Endothelial cell of umbilical vein (primary cell): ENCODE measurements at regions not wholly inside any gene's neighbourhood (a gene's known extent, or its start where the extent isn't known, plus 50 kb on each side); places are given as distances from the start of the nearest gene placed in this dataset.

Source experiments
- BruUV-seq: library from RNA; stranded (reverse); fragments of 400-500 nt; replicated peaks from 2 replicates; lab custom pipeline; 2021; lab: Mats Ljungman, UMichigan
- CTCF ChIA-PET: fragments of 300-600, 350-600 bp; sonication (Branson Sonifier 250); formaldehyde crosslinking; loops from one replicate; lab custom pipeline; 2021; ENCODE audit warnings: antibody characterized with exemption, inconsistent platforms; lab: Charles Lee
- POLR2A ChIA-PET: fragments of 300-600, 350-600 bp; sonication (Branson Sonifier 250); formaldehyde crosslinking; loops from one replicate; lab custom pipeline; 2021; ENCODE audit warnings: antibody characterized with exemption, inconsistent platforms; lab: Charles Lee
- DNase-seq: peaks from one replicate; pipeline ENCODE4 v3.0.0-alpha.2; 2011; ENCODE audit warnings: low read depth, low spot score
- FAIRE-seq: peaks from 2 replicates; lab custom pipeline; 2011; peaks lifted over from hg19 to GRCh38; lab: Jason Lieb, UNC
- H2AFZ ChIP-seq: 2 replicates; pipeline ENCODE4 v1.6.0; 2012; ENCODE audit warnings: low read depth, low read length, control low read depth, inconsistent platforms
- H3K27ac ChIP-seq: 2 replicates; pipeline ENCODE4 v1.5.1; 2011; ENCODE audit warnings: low read depth, mild to moderate bottlenecking, control low read depth, low read length, moderate library complexity; ENCODE audit not compliant: insufficient read depth
- H3K27me3 ChIP-seq, 2 experiments: 2 replicates each; pipeline versions ENCODE4 v1.6.0 to v1.6.1; 2011; ENCODE audit warnings: low read length in 2 of 2, mixed read lengths in 1 of 2; ENCODE audit not compliant: control insufficient read depth in 2 of 2, insufficient read depth in 2 of 2
- H3K36me3 ChIP-seq, 2 experiments: 2 replicates in 1 of 2; 3 replicates in 1 of 2; pipeline ENCODE4 v1.5.1; 2011; ENCODE audit warnings: low read length in 2 of 2, mild to moderate bottlenecking in 1 of 2, moderate library complexity in 1 of 2; ENCODE audit not compliant: control insufficient read depth in 2 of 2, insufficient read depth in 2 of 2; ENCODE audit errors: extremely low read depth in 1 of 2
- H3K4me1 ChIP-seq: 3 replicates; pipeline ENCODE4 v1.5.1; 2011; ENCODE audit warnings: mild to moderate bottlenecking, low read length; ENCODE audit not compliant: control insufficient read depth, insufficient read depth; ENCODE audit errors: extremely low read depth
- H3K4me2 ChIP-seq: 2 replicates; pipeline ENCODE4 v1.6.1; 2011; ENCODE audit warnings: low read length, control low read depth, mixed read lengths; ENCODE audit not compliant: insufficient read depth
- H3K4me3 ChIP-seq, 3 experiments: fragments of 200-600 bp in 1 of 3; sonication (generic), shearing (Covaris generic) in 1 of 3; replicated peaks in 1 of 3; 2 replicates each; pipeline ENCODE4 v1.5.1; 2011 to 2016; ENCODE audit warnings: control low read depth in 3 of 3, low read length in 3 of 3, mild to moderate bottlenecking in 2 of 3, inconsistent platforms in 1 of 3, low read depth in 1 of 3, moderate library complexity in 1 of 3; ENCODE audit not compliant: insufficient read depth in 1 of 3
- H3K79me2 ChIP-seq: 2 replicates; pipeline ENCODE4 v1.6.0; 2012; ENCODE audit warnings: low read length, inconsistent platforms; ENCODE audit not compliant: control insufficient read depth, insufficient read depth
- H3K9ac ChIP-seq: replicated peaks from 2 replicates; pipeline ENCODE3; 2011; ENCODE audit warnings: low read length, control low read depth; ENCODE audit not compliant: insufficient read depth; ENCODE audit errors: extremely low read depth
- H3K9me1 ChIP-seq: replicated peaks from 3 replicates; pipeline ENCODE4 v1.6.0; 2011; ENCODE audit warnings: mild to moderate bottlenecking, low read length; ENCODE audit not compliant: control insufficient read depth, insufficient read depth; ENCODE audit errors: extremely low read depth
- H3K9me3 ChIP-seq: replicated peaks from 2 replicates; pipeline ENCODE4 v1.5.1; 2012; ENCODE audit warnings: low read length, inconsistent platforms; ENCODE audit not compliant: control insufficient read depth, insufficient read depth
- H4K20me1 ChIP-seq: replicated peaks from 2 replicates; pipeline ENCODE3; 2011; ENCODE audit warnings: mild to moderate bottlenecking, low read length; ENCODE audit not compliant: control insufficient read depth, insufficient read depth; ENCODE audit errors: extremely low read depth
- CTCF ChIP-seq, 2 donors: IDR thresholded peaks; 1 replicate in 1 of 2; 2 replicates in 1 of 2; pipeline ENCODE4 v1.5.1; 2011; ENCODE audit warnings: low read length in 2 of 2, mild to moderate bottlenecking in 2 of 2, moderate library complexity in 2 of 2, control low read depth in 1 of 2, inconsistent platforms in 1 of 2, low read depth in 1 of 2; ENCODE audit not compliant: insufficient read depth in 1 of 2; ENCODE audit errors: extremely low read depth in 1 of 2
- EZH2 ChIP-seq: IDR thresholded peaks from 2 replicates; pipeline ENCODE4 v1.6.1; 2012; ENCODE audit warnings: borderline replicate concordance, low read depth, mild to moderate bottlenecking, moderate library complexity, low read length, inconsistent platforms; ENCODE audit not compliant: severe bottlenecking
- FOS ChIP-seq: IDR thresholded peaks from 2 replicates; pipeline ENCODE4 v1.6.1; 2011; ENCODE audit warnings: mild to moderate bottlenecking, low read length, moderate library complexity, borderline replicate concordance; ENCODE audit not compliant: insufficient read depth
- GATA2 ChIP-seq: IDR thresholded peaks from 2 replicates; pipeline ENCODE4 v1.7.0; 2011; ENCODE audit warnings: low read depth, mild to moderate bottlenecking, moderate library complexity, mixed read lengths, low read length; ENCODE audit not compliant: insufficient read length, insufficient read depth
- JUN ChIP-seq: IDR thresholded peaks from 2 replicates; pipeline ENCODE4 v1.6.1; 2011; ENCODE audit warnings: borderline replicate concordance, low read depth; ENCODE audit not compliant: insufficient read length, insufficient read depth
- MAX ChIP-seq: IDR thresholded peaks from 2 replicates; pipeline ENCODE4 v1.6.1; 2011; ENCODE audit not compliant: insufficient read depth, insufficient read length
- MYC ChIP-seq: IDR thresholded peaks from one replicate; pipeline ENCODE4 v1.6.1; 2011; ENCODE audit warnings: mild to moderate bottlenecking, low read depth, low read length
- POLR2A ChIP-seq: IDR thresholded peaks from 2 replicates; pipeline ENCODE4 v1.6.1; 2012; ENCODE audit warnings: low read depth, mild to moderate bottlenecking, control low read depth, low read length
- POLR2AphosphoS5 ChIP-seq: IDR thresholded peaks from 2 replicates; pipeline ENCODE4 v1.6.1; 2012; ENCODE audit warnings: low read depth, mild to moderate bottlenecking, control low read depth, low read length, moderate library complexity; ENCODE audit not compliant: insufficient read depth
- dilution Hi-C: fragments of 300-500 bp; cut with MboI; formaldehyde crosslinking; loops from one replicate; pipeline ENCODE4 v1.15.0; 2019; ENCODE audit warnings: low sequenced_read_pairs; ENCODE audit not compliant: extremely low pct_ligation_motif_present
- intact Hi-C: fragments of 100-400 bp; cut with micrococcal nuclease; formaldehyde crosslinking; loops from one replicate; pipeline ENCODE4 v1.10.0; 2022

- H3K9me3 ChIP-seq = no peaks in the 10 kb centered on the region
- POLR2A ChIA-PET = no interaction called here
- H3K36me3 ChIP-seq = no peaks in the 10 kb centered on the region
- H3K9me1 ChIP-seq = no peaks in the 10 kb centered on the region
- H3K4me3 ChIP-seq = no peak overlapping the region
- no peak overlapping the region for H3K9ac ChIP-seq
- CTCF ChIA-PET = no interaction called here
- dilution Hi-C loops (no loop called here), intact Hi-C loops (no loop called here)
- TF ChIP-seq MYC = no peak
- TF ChIP-seq POLR2A = no peak
- TF ChIP-seq POLR2AphosphoS5 = no peak
- no peak for TF ChIP-seq EZH2
- no peak for TF ChIP-seq MAX
- TF ChIP-seq GATA2 = no peak
- TF ChIP-seq CTCF (IDR thresholded peaks at IDR 0.05; ENCODE audit: extremely low read depth in 1 of 2, insufficient read depth in 1 of 2, low read depth in 1 of 2, low read length in 2 of 2) = no peak
- no peak for TF ChIP-seq FOS
- no peak for TF ChIP-seq JUN
- no peak overlapping the region for H2AFZ ChIP-seq
- H4K20me1 ChIP-seq = no peaks in the 10 kb centered on the region
- no peaks in the 10 kb centered on the region for H3K4me1 ChIP-seq
- no peaks in the 10 kb centered on the region for H3K79me2 ChIP-seq
- BruUV-seq = no TSS peak
- no peak overlapping the region for H3K27ac ChIP-seq
- no peaks in the 10 kb centered on the region for H3K27me3 ChIP-seq
- DNase-seq = no peak
- no peak overlapping the region for H3K4me2 ChIP-seq
- no peak for FAIRE-seq
Measured at GRCh38 chr9:135387976-135388375, 91.6 kb upstream of the PPP1R26 start.
